ENCODE measurements at regions not wholly inside any gene's neighbourhood (a gene's known extent, or its start where the extent isn't known, plus 50 kb on each side); places are given as distances from the start of the nearest gene placed in this dataset.

DNA sequence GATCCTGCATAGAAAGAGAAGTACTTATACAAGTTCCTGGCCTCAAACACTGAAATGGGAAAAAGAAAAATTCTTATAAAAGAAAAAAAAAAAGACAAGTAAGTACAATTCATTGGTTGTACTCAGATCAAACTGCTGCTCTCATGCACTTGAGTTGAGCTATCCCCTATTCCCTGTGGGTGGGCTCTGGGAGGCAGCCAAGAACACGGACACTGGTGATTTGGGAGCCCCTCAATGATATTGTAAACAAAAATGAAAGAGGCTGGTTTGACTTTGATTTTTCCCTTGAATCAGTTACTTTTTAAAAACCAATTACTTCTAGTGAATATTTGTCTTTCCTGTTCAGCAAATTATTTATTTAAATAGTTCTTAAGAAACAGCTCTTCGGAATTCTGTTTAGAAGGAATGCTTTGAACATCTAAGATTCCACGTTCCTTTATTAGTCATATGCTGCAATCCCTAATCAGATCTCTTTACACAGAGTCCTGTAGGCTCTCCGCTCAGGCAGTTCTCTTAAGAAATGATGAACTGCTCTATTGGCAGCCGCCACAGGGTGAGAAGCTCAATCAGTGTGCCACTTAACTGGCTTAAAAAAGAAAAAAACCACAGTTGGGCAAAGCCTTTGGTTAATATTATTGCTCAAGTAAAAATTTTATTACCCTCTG, 225.1 kb downstream of the TMEM182 start:
- TF ChIP-seq TCF7L2 (IDR thresholded peaks at IDR 0.05; ENCODE audit: low read depth, low read length): no peak
- no peak for TF ChIP-seq ZNF557 (CRISPR knock-in tag; IDR thresholded peaks at IDR 0.05)
- TF ChIP-seq NR2F1 (CRISPR knock-in tag; IDR thresholded peaks at IDR 0.05): no peak
